ENCODE measurements at regions not wholly inside any gene's neighbourhood (a gene's known extent, or its start where the extent isn't known, plus 50 kb on each side); places are given as distances from the start of the nearest gene placed in this dataset.

GRCh38 chr2:8282858-8283252 lies 399.0 kb upstream of the ID2 start:
- no peak for TF ChIP-seq CTCF (conservative IDR thresholded peaks at IDR 0.05; ENCODE audit: low read depth, low read length)
- DNase-seq (ENCODE audit: low read depth), result no peak
- H3K4me3 ChIP-seq (ENCODE audit: low read length), result no peak overlapping the region

GRCh38 chr2:8285081-8285480 lies 396.8 kb upstream of the ID2 start:
- DNase-seq (ENCODE audit: low read depth), result no peak
- H3K4me3 ChIP-seq (ENCODE audit: low read length), result no peak overlapping the region
- TF ChIP-seq CTCF (conservative IDR thresholded peaks at IDR 0.05; ENCODE audit: low read depth, low read length), result no peak

DNA sequence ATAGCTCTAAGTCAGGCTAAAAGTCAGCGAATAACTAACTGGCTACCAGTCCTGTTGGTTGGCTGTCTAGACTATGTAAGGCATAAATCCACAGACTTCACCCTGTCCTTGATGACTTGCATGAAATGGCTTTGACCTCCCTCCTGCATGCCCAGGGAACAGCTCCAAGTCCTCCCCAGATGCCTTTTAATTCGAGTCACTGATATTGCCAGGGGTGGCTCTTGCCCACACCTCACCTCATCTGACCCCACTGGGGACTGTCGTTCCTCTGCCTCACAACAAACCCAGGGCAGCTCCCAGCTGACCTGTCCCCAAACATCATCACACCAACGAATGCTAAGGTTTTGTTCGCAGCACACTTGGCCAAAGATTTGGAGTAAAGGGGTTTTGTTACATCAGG lies 396.0 kb upstream of the ID2 start:
- TF ChIP-seq CTCF (conservative IDR thresholded peaks at IDR 0.05; ENCODE audit: low read depth, low read length), result no peak
- H3K4me3 ChIP-seq (ENCODE audit: low read length), result no peak overlapping the region
- no peak for DNase-seq (ENCODE audit: low read depth)

DNA sequence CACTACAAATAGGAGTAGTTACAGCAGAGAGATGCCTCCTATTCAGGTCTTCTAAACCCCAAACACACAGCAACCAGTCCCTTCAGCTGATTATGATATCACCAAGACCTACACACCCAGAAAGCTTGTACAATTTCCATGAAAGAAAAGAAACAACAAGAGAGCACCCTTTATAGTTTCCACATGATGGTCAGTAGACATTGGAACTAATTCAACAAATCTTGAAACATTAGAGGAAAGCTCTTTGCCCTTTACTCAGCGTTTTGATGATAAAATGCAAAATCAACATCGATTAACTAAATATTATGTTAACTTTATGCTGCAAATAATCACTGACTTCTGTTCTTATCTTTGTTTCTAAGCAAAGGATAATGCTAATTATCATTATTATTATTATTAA lies 393.6 kb upstream of the ID2 start:
- TF ChIP-seq CTCF (conservative IDR thresholded peaks at IDR 0.05; ENCODE audit: low read depth, low read length), result no peak
- no peak for DNase-seq (ENCODE audit: low read depth)
- H3K4me3 ChIP-seq (ENCODE audit: low read length), result no peak overlapping the region

- H3K4me3 ChIP-seq (ENCODE audit: low read length), result no peak overlapping the region
- no peak for DNase-seq (ENCODE audit: low read depth)
- TF ChIP-seq CTCF (conservative IDR thresholded peaks at IDR 0.05; ENCODE audit: low read depth, low read length), result no peak
Measured at GRCh38 chr2:8289111-8289510, 392.7 kb upstream of the ID2 start.

GRCh38 chr2:8290771-8291352 lies 391.0 kb upstream of the ID2 start:
- no peak overlapping the region for H3K4me3 ChIP-seq (ENCODE audit: low read length)
- TF ChIP-seq CTCF (conservative IDR thresholded peaks at IDR 0.05; ENCODE audit: low read depth, low read length), result no peak
- no peak for DNase-seq (ENCODE audit: low read depth)

GRCh38 chr2:8296306-8296705 lies 385.6 kb upstream of the ID2 start:
- TF ChIP-seq CTCF (conservative IDR thresholded peaks at IDR 0.05; ENCODE audit: low read depth, low read length), result no peak
- no peak for DNase-seq (ENCODE audit: low read depth)
- H3K4me3 ChIP-seq (ENCODE audit: low read length), result no peak overlapping the region

Measured in retinal pigment epithelial cell (primary cell).